Left lobe of liver (tissue), 2 donors: ENCODE measurements at regions not wholly inside any gene's neighbourhood (a gene's known extent, or its start where the extent isn't known, plus 50 kb on each side); places are given as distances from the start of the nearest gene placed in this dataset.
A peak's percentile ranks its signal among the peaks of the same experiment; 100 is the strongest.

Experiments used
- ATAC-seq: fragments of 200-7000 bp; cut with Tn5 transposase; one replicate; pipeline ENCODE4 v1.9.1; 2020; ENCODE audit warnings: mild to moderate bottlenecking, moderate library complexity
- DNase-seq: peaks from one replicate; pipeline ENCODE4 v3.0.0-alpha.2; 2020; ENCODE audit warnings: low spot score
- donor health status: DM: no; HTN: no; CAD: no; lungs with moderate emphysema.
- donor health status: DM: no; HTN: yes; CAD: no.

DNA sequence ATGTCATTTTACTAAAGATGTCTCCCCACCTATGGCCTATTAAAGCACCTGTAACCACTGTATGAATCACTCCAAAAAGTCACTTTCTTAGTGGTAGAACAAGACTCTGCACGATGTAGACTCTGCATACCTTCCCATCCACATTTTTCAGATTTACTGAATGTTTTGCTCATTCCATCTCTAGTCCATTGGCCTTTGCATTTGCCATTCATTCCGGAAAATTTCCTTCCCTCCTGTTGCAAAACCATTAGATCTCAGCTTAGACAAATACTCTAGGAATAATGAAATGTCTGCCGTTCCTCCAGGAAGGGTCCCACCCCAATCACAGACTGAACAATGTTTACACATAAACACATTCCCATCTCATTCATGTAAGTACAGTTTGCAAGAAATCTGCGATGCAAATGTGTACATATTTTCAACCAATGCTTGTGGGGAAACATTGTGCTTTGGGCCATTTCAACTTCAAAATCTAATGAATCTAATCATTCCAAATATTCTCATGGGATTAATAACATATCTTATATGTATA is 146.3 kb upstream of the XYLT1 start:
- ATAC-seq = no peak
- DNase-seq = no peak

DNA sequence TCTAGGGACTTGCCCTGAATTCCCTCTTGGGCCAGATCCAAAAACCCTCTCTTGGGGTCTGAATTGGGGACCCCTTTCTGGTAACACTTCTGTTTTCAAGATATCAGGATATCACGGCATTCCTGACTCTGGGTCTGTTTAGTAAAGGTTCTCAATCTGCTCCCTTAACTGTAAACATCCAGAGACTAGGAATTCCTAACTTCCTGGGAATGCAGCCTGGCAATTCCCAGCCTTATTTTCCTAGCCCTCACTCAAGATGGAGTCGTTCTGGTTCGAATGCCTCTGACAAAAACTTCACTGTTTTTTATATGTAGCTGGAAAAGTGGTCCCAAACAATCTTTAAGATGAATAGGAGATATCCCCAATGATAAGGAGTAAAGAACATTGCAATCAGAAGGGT is 141.6 kb upstream of the XYLT1 start:
- no peak for ATAC-seq
- DNase-seq = no peak

DNA sequence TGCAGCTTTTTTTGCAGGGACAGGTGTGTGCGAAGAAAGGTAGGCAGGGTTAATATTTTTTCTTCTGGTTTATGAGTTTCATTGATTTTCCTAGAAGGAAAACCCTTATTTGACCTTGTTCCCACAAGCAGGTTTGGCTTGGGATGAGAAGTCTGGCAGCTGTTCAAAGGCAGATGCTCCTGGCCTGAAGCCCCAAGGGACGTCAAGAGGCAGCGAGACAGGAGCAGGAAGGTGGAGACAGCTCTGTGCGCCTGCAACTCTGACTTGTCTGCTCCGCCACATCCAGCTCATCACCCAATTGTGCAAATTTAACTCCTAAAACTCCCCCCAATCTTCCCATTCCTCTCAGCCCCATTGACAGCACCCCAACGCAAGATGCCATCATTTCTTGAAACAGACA is 136.8 kb upstream of the XYLT1 start:
- no peak for ATAC-seq
- DNase-seq = no peak

DNA sequence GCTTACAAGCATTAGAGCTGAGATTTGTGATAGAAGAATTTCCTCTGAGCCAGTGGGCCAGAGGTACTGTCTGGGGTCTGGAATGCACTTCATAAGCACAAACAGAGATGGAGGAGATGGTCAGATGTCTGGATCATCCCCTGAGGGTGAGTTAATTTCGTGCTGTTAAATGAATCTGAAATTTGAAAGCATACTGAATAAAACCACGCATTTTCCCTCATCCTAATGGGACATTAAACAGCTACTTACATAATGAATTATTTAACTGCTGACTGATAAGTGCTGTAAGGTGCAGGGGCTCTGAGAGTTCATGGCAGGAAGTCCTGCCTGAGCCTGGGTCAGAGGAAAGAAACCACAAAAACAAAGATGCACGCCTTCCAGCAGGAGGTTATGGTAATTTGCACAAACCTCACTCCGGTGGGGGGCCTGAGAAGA is 136.3 kb upstream of the XYLT1 start:
- ATAC-seq = no peak
- DNase-seq = no peak

DNA sequence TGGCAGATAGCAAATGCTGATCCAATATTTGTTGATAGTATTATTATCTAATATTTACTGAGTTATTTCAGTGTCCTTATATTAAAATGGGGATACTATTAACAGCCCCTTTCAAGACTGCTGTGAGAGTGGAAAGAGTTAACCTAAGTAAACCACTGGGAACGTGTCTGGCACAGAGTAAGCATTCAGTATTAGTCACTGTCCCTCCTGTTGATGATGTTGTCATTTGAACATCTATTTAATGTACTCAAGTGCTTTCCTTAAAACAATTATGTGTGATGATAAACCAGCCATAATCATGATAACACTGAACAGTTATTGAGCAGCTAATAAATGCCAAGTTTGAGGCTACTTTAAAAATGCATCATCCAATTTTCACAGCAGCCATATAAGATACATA is 135.7 kb upstream of the XYLT1 start:
- no peak for ATAC-seq
- no peak for DNase-seq

DNA sequence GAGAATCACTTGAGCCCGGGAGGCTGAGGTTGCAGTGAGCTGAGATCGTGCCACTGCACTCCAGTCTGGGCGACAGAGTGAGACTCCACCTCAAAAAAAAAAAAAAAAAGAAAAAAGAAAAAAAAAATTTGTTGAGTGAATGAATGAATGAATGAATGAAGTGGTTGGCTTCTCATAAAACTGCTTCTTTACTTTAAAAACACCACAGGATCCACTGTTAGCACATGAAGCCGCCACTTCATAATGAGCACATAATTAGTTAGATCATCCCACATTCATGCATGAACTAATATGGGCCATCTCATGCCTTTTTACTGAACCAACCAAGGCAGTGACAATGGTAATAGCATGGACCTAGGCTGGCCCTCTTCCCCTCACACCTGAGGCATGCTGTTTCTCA is 135.0 kb upstream of the XYLT1 start:
- no peak for DNase-seq

DNA sequence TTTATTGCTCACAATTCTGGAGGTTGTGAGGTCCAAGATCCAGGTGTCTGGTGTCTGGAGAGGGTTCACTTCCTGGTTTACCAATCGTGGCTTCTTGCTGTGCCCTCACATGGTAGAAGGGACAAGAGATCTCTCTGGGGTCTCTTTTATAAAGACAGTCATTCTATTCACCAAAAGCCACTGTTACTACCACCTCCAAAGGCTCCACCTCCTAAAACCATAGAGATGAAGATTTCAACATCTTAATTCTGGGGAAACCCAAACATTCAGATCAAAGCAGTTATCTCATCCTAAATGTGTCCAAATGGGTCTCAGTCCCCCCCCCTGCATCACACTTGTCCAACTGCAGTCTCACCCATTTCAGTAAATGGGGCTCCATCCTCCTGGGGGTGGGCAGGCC is 132.9 kb upstream of the XYLT1 start:
- ATAC-seq = no peak
- no peak for DNase-seq

More for the DNA sequence above, 135.0 kb upstream of the XYLT1 start:
- no peak for ATAC-seq

DNA sequence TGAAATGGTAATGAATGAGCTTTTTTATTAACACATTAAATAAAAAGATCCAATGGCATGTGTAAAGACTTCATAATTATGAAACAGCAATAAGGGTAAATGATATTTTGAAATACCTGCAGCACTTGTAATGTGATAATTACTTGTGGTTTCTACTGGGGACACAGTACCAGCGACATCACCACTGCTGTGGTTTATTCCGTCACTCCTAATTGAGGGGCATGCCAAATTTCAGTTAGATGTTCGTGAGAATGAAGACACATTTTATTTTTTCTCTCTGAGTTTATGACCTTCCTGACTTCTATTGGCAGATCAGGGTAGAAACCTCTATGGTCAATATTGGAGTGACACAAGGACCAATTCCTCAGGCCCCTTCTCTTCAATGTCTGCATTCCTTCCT is 131.9 kb upstream of the XYLT1 start:
- DNase-seq (no peak), ATAC-seq (no peak)

DNA sequence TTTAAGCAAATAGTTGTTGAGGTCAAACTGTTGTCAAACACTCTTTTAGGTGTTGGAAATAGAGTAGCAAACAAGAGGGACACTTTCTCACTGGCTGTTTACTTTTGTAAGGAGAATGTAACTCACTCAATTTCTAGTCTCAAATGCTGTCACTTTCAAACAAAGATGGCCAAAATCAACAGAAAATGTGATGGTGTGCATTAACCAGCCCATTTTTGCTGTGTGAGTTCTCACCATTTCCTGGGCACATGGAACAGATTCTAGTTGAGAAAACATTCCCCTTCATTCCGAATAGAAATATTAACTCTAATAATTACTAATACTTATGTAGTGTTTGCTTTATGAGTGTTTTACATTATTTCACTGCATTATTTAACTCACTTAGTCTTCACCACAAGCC is 128.2 kb upstream of the XYLT1 start:
- DNase-seq (no peak), ATAC-seq (no peak)

DNA sequence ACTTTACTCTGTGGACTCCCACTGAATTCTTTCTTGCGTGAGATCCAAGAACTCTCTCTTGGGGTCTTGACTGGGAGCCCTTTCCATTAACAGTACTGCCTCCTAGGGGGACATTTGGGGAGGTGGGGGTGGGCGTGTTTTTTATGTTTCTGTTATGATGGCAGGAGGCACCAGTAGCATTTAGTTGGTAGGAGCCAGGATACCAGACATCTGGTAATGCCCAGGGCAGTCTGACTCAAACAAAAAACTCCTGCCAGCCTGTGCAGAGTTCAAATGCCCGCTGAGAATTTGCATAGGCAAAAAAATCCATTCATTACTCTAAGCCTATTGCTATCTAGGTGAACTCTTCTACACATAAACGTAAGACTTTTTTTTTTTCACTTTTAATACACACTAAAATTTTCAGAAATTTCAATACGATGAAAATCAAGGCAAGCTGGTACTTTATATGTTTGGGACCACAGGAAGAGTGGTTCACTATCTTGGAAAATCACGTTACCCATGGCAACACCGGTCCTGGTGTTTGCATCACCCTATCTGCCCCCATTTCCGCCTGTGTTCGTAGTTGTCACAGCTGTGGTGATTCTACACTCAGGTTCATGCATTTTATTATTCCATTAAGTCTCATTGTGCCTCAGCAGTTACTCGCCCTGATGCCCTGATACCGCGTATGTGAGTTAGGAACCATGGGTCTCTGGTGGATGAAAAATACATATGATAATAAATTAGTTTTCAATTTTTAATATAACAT is 121.1 kb upstream of the XYLT1 start:
- DNase-seq (no peak), ATAC-seq (no peak)

DNA sequence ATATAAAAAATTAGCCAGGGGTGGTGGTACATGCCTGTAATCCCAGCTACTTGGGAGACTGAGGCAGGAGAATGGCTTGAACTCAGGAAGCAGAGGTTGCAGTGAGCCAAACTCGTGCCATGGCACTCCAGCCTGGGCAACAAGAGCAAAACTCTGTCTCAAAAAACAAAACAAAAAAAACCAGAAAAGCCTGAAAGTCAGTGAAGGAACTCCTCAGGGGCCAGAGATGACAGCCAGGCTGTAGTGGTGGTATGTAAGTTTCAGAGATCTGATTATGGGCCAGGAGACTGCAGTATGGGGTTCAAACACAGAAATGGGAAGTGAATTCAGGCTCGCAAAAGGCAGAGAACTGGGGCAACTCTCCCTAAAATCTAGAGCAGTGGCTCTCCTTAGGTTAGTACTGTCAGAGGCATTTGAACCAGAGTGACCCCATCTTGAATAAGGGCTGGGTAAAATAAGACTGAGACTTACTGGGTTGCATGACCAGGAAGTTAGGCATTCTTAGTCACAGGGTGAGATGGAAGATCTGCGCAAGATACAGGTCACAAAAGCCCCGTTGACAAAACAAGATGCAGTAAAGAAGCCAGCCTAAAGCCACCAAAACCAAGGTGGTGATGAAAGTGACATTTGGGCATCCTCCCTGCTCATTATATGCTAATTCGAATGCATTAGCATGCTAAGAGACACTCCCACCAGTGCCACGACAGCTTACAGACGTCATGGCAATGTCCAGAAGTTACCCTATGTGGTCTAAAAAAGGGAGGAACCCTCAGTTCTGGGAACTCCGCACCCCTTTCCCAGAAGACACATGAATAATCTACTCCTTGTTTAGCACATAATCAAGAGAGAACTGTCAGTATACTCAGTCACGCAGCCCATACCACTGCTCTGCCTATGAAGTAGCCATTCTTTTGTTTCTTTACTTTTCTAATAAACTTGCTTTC is 120.2 kb upstream of the XYLT1 start:
- DNase-seq (no peak), ATAC-seq (peak; percentile 13)

DNA sequence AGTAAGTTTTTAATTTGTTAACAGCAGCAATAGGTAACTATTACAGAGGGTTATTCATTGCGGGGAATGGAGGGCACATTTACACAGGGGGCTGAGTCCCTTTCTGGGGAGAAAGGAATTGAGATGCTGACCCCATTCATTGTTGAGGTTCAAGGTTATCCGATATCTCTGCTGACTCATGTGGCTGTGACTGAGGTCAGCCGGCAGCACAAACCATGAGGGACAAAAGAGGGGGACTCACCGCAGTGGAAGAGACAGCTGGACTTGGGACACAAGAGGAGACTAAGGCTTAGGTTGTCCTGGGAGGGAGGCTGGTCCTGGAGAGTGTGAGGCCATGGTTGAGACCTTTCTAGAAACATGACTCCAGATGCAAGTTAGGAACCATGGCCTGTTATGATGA is 119.1 kb upstream of the XYLT1 start:
- DNase-seq (no peak), ATAC-seq (no peak)

DNA sequence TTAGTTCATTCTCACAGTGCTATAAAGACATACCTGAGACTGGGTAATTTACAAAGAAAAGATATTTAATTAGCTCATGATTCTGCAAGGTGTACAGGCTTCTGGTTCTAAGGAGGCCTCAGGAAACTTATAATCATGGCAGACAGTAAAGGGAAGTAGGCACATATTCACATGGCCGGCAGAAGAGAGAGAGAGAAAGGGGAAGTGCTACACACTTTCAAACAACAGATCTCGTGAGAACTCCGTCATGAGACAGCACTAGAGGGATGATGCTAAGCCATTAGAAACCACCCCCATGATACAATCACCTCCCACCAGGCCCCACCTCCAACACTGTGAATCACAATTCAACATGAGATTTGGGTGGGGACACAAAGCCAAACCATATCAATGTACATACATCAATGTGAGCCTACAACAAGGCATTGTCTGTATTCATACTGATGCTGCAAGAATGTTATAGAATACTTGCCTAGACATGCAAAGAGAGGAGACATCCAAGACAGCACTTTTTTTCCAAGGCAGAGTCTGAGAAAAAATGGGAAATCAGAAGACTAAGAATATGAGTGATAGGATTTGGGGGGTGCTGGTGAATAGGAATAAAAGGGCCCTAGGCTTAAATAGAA is 114.8 kb upstream of the XYLT1 start:
- DNase-seq (no peak), ATAC-seq (no peak)

DNA sequence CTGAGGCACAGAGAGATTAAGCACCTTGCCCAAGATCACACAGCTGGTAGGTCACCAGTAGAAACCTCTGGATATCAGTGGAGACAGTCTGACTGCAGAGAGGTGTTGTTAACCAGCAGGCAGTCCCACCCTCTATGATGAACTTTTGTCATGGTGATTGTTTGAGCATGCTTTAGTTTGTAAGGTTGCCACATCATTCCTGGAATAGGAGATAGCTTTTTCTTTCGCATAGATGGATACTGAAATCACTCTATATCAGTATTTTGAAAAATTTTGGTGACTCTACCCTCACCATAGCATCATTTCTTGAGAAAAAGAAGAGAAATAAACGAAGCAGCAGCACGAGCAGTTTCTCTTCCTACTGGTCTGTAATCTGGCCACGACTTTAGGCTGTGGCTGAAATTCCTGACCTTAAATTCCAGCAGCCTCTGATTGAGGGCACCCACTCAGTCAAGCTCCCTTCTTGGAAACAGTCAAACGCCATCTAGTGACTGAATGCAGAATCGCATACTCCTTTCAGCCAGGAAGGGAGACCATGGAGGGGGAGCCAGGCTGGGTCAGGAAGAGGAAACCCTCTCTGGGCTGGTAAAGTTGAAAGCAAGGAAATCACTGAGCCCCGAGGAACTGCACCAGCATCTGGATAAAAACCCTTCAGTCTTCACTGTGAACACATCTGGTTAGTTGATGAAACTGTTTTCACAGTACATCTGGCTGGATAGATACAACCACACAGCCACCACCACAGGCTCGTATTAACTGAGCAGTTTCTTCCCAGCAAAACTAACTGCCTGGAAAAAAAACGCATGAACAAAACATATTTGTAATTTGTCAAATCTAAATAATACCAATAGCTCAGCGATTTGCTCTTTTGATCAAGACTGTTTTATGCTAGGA is 108.5 kb upstream of the XYLT1 start:
- ATAC-seq = peak; percentile 95

DNA sequence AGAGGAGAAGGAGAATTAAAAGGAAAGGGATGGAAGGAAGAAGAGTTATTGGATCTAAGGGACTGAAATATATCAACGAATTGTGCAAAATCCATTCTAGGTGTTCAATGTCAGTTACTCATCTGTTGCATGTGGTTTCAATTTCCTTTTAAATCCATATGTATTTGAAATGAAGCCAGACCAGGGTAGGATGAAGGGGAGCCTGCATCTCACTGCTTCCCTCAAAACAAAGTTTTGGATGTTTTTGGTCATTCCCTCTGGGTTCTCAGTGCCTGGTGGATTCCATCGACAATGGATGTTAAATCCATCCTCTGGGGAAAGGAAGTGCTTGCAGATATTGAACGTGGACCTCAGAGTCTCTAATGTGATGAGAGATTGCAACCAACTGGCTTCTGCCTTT is 103.5 kb upstream of the XYLT1 start:
- no peak for ATAC-seq
- DNase-seq = no peak

More for the DNA sequence above, 108.5 kb upstream of the XYLT1 start:
- no peak for DNase-seq

DNA sequence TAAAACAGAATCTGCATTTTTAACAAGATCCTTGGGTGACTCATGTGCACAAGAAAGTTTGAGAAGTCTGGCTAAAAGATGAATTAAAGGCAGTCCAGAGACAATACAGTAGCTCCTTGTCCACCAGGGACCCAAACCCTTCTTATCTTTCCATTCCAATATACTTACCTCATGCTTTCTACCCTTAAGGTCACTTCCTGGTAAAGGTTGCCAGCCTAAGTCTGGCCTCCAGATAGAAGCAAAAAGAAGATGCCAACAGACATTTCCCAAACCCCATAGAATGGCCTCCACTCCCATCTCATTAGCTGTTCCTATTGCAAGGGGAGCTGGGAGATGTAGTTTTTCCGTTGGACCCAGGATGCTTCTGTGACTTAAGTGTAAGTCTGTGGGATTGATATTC is 101.4 kb upstream of the XYLT1 start:
- no peak for ATAC-seq

DNA sequence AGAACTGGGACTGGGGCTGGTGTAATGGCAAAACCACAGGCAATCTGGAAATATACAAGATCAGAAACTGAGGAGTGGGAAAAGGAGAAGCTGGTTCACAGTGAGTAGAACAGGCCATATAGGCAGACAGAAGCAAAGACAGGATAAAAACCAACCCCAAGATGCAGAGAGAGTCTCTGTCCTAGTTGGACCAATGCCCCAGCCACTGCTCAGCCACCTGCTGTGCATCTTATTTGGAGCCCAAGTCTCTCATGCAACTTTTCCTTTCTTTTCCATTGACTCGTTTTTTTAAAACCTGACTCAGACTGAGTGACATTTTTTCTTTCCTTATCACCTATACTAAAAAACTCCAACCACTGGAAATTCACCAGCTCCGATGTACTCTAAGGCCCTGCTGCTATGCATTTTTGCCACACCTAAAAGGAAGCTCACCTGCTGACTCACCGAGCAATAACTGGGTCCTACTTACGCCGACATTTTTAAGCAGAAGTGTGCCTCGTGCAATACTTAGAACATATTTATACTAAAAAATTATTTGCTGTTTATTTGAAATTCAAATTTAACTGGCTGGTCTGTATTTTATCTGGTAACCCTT is 100.8 kb upstream of the XYLT1 start:
- DNase-seq (no peak), ATAC-seq (no peak)

More for the DNA sequence above, 101.4 kb upstream of the XYLT1 start:
- no peak for DNase-seq

DNA sequence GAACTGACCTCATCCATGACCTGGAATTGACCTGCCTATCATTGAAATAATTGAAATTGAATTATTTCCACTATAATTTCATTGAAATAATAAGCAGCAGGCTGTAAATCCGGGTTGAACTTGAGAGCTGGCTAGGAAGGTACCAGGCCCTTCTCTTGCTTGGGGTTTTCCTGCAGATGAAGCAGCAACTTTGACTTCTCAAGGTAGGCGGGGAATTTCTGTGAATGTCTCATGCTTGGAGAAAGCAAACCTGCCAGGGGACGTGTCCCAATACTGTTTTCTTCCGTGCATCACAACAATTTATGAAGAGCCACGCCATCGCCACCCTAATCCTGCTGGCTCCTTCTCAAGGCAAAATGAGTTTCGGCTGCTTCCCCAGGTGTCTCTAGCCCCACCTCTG is 97.5 kb upstream of the XYLT1 start:
- DNase-seq (no peak), ATAC-seq (no peak)

DNA sequence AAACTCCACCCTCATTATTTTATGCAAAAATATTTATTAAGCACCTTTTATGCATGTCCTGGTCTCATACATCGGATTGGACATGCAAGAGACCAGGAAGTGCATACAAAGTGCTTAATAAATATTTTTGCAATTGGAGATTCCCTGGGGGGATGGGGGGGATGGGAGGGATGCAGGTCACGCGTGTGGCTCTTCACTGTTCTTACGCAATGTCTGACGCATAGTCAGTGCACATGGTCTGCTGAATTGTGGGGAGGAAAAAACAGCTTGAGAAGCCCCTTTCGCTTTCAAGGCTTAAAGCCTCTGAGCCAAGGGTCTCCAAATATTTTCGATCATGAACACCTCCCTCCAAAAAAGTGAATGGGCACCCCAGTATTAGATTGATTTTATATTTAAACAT is 96.7 kb upstream of the XYLT1 start:
- no peak for ATAC-seq

More for the DNA sequence above, 96.7 kb upstream of the XYLT1 start:
- DNase-seq = no peak
